Fibroblast of the aortic adventitia (primary cell): ENCODE measurements at regions not wholly inside any gene's neighbourhood (a gene's known extent, or its start where the extent isn't known, plus 50 kb on each side); places are given as distances from the start of the nearest gene placed in this dataset.

ENCODE experiments used
- DNase-seq: peaks from one replicate; pipeline ENCODE4 v3.0.0-alpha.2; 2010; ENCODE audit warnings: low read depth
- H3K4me3 ChIP-seq: 2 replicates; pipeline ENCODE4 v1.5.1; 2011; ENCODE audit warnings: low read depth, mild to moderate bottlenecking, control low read depth, low read length, moderate library complexity
- CTCF ChIP-seq: IDR thresholded peaks from 2 replicates; pipeline ENCODE4 v1.5.1; 2011; ENCODE audit warnings: mild to moderate bottlenecking, low read length, control low read depth, inconsistent platforms; ENCODE audit not compliant: insufficient read depth

GRCh38 chr2:191620144-191620543 lies 57.8 kb upstream of the NABP1 start:
- no peak overlapping the region for H3K4me3 ChIP-seq
- DNase-seq: peak; percentile 75
- no peak for TF ChIP-seq CTCF

DNA sequence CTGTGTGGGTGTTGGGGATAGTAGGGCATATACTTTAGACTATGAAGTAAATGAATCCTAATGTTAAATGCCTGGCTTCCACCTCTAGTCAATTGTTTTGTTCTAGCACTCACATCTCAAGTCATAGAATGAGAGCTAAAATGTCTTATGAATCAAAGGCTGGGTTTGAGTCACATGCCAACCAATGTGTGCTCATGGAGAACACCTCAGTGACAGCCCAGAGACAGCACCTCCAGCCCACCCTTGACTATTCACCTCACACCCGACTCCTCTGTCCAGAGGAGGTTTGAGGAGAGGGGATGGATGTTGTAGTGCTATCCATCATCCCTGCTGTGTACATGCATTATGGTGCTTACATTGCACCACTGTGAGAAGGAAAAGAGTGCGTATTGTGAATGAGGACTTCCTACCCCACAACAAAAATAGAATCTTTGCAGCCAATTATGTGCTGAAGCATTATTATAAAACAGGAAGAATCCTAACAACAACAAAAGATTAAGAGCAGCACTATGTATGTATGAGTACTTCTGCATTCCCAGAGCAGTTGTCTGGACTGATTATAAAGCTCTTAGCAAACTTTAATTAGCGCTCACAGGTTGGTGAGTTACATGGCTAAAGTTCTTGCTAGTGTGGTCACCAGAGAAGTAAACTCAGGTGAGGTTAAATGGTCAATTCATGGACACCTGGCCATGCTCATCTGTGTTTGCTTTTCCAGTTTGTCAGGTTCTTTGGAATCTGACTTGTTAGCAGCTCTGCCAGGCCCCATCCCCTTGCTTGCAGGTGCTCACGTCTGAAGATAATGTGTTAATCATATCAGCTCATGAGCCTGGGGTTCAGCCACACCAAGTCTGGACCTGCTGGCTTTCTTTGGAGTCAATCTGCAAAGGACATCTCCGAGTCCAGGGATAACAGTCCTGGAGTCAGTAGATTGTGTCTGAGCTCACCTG lies 55.3 kb upstream of the NABP1 start:
- no peak overlapping the region for H3K4me3 ChIP-seq
- TF ChIP-seq CTCF: no peak
- no peak for DNase-seq

DNA sequence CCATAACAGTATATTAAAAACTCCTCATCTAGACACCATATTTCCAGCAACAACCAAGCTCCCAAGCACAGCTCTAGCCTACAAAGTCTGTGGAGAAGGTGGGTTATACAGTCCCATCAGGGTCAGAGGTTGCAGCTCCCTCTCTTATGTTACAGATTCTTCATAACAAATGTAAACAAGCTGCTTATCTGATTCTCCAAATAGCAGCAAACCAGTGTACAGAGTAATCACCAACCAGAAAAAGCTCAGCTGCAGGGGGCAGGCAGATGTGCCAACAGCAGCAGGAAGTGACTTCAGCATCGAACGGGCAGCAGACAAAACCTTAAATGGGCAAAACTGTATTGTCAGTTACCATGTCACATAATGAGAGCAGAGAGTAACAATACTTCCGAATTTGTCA lies 52.9 kb upstream of the NABP1 start:
- TF ChIP-seq CTCF: no peak
- no peak overlapping the region for H3K4me3 ChIP-seq
- no peak for DNase-seq

DNA sequence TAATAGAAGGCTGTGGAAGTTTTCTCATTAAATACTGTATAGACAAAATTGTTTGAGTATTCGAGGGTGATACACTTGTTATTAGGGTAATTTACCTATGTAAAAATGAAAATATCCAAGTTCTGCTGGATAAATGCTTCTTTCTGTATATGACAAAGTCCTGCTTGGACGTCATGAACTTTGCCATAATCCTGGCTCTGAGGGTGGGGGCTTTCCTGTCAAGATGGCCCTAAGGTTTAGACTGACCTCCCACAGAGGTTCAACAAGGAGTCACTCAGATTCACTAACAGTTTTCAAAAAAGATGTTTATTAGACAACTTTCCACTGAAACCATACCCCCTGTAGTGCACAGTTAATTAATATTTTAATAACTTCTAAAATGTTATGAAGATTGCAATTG lies 52.5 kb upstream of the NABP1 start:
- no peak for TF ChIP-seq CTCF
- no peak overlapping the region for H3K4me3 ChIP-seq
- DNase-seq: no peak

DNA sequence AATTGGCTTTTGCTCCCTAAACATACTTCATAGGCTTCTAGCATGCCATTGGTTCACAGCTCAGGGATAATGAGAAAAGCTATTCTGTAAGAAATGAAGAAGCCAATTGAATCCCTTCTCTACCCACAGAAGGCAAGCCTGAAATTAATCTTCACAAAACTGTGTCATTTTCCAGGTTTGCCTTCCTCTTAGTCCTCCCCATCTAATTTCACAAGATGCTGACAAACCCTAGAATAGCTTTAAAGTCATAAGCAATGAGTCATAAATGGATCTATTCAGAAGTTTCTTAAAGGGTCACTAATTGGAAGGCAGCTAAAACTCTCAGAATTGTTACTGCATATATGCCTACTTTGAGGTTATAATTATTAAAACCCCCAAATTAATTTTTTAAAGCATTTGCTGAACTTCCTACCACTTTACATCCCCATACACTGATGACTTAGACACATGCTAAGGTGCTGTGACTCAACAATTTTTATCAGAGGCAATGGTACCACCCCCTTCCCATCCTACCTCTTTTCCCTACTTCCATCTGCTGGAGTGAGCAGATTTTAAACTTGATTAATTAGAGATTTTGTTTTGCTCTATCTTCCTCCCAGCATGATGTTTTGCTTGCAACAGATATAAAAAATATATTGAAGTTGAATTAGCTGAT lies 51.3 kb upstream of the NABP1 start:
- peak; percentile 73 for DNase-seq
- TF ChIP-seq CTCF: no peak
- no peak overlapping the region for H3K4me3 ChIP-seq

DNA sequence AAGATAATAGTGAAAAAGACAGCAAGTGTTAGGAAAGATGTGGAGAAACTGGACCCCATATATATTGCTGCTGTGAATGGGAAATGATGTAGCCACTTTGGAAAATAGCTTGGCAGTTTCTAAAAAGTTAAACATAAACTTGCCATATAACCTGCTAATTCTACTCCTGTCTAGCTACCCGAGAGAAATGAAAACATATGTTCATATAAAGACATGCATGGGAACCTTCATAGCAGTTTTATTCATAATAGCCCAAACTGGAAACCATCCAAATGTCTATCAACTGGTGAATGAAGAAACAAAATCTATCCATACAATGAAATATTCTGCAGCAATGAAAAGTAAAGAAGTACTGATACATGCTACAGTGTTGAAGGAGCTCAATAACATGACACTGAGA lies 50.4 kb upstream of the NABP1 start:
- no peak overlapping the region for H3K4me3 ChIP-seq
- no peak for DNase-seq
- TF ChIP-seq CTCF: no peak
